PC-3 (cell line): ENCODE measurements at regions not wholly inside any gene's neighbourhood (a gene's known extent, or its start where the extent isn't known, plus 50 kb on each side); places are given as distances from the start of the nearest gene placed in this dataset.

ENCODE experiments used
- ATAC-seq: fragments of 200-7000 bp; cut with Tn5 transposase; 2 replicates; pipeline ENCODE4 v1.9.1; 2020; ENCODE audit warnings: mild to moderate bottlenecking, moderate library complexity
- BruUV-seq: library from RNA; stranded (reverse); fragments of 400-500 nt; replicated peaks from 2 replicates; lab custom pipeline; 2021; lab: Mats Ljungman, UMichigan
- CTCF ChIA-PET: fragments of 300-600 bp; sonication (Branson Sonifier 250); formaldehyde crosslinking; loops from one replicate; lab custom pipeline; 2022; ENCODE audit warnings: antibody characterized with exemption; lab: Charles Lee
- POLR2A ChIA-PET: fragments of 300-600 bp; sonication (Branson Sonifier 250); formaldehyde crosslinking; loops from one replicate; lab custom pipeline; 2022; ENCODE audit warnings: antibody characterized with exemption; ENCODE audit not compliant: unreplicated experiment; lab: Charles Lee
- DNase-seq: peaks from one replicate; pipeline ENCODE4 v3.0.0-alpha.2; 2015
- H2AFZ ChIP-seq: fragments of 300-600 bp; sonication (generic); 2 replicates; pipeline ENCODE4 v1.6.0; 2016; ENCODE audit warnings: antibody characterized with exemption, low read length
- H3F3A ChIP-seq: fragments of 300-600 bp; sonication (generic); one replicate; pipeline ENCODE4 v1.6.0; 2017; ENCODE audit warnings: antibody characterized with exemption, low read length, control low read depth, mild to moderate bottlenecking; ENCODE audit not compliant: unreplicated experiment
- H3K27ac ChIP-seq: fragments of 300-600 bp; sonication (generic); 2 replicates; pipeline ENCODE4 v1.5.1; 2016; ENCODE audit warnings: mild to moderate bottlenecking, low read length
- H3K27me3 ChIP-seq: fragments of 300-600 bp; sonication (generic); 2 replicates; pipeline ENCODE4 v1.6.1; 2016; ENCODE audit warnings: low read length, mixed read lengths
- H3K36me3 ChIP-seq: fragments of 300-600 bp; sonication (generic); 2 replicates; pipeline ENCODE4 v1.6.1; 2016; ENCODE audit warnings: low read depth, mixed run types, low read length, mixed read lengths
- H3K4me1 ChIP-seq: fragments of 300-600 bp; sonication (generic); 2 replicates; pipeline ENCODE4 v1.5.1; 2016; ENCODE audit warnings: low read length; ENCODE audit not compliant: insufficient read depth
- H3K4me2 ChIP-seq: fragments of 300-600 bp; sonication (generic); 2 replicates; pipeline ENCODE4 v1.6.0; 2016; ENCODE audit warnings: low read length
- H3K4me3 ChIP-seq: fragments of 300-600 bp; sonication (generic); 2 replicates; pipeline ENCODE4 v1.5.1; 2016; ENCODE audit warnings: mild to moderate bottlenecking, low read length, mixed read lengths
- H3K79me2 ChIP-seq: fragments of 300-600 bp; sonication (generic); 2 replicates; pipeline ENCODE4 v1.6.1; 2017; ENCODE audit warnings: low read length, mixed read lengths
- H3K9ac ChIP-seq: fragments of 300-600 bp; sonication (generic); 2 replicates; pipeline ENCODE4 v1.6.0; 2016; ENCODE audit warnings: mild to moderate bottlenecking, low read length
- H3K9me2 ChIP-seq: fragments of 300-600 bp; sonication (generic); replicated peaks from 2 replicates; pipeline ENCODE4 v1.6.1; 2016; ENCODE audit warnings: mixed run types, low read length, mixed read lengths
- H3K9me3 ChIP-seq: fragments of 300-600 bp; sonication (generic); 2 replicates; pipeline ENCODE4 v1.6.1; 2016; ENCODE audit warnings: low read length, mixed read lengths
- H4K20me1 ChIP-seq: fragments of 300-600 bp; sonication (generic); 2 replicates; pipeline ENCODE4 v1.6.1; 2016; ENCODE audit warnings: low read length, mixed read lengths
- CTCF ChIP-seq: fragments of 300-600 bp; sonication (generic); conservative IDR thresholded peaks from 2 replicates; pipeline ENCODE4 v1.5.1; 2017; ENCODE audit warnings: antibody characterized with exemption, low read depth, mild to moderate bottlenecking, low read length
- EZH2 ChIP-seq: fragments of 300-600 bp; sonication (generic); IDR thresholded peaks from one replicate; pipeline ENCODE4 v1.6.1; 2017; ENCODE audit warnings: antibody characterized with exemption, mild to moderate bottlenecking, low read length; ENCODE audit not compliant: unreplicated experiment
- EZH2phosphoT487 ChIP-seq: fragments of 300-600 bp; sonication (generic); IDR thresholded peaks from 2 replicates; pipeline ENCODE4 v1.6.1; 2018; ENCODE audit warnings: mild to moderate bottlenecking, antibody characterized with exemption, low read length, borderline replicate concordance
- intact Hi-C: fragments of 100-400 bp; cut with micrococcal nuclease; formaldehyde crosslinking; loops from 2 replicates; pipeline ENCODE4 v1.9.0; 2023

- no TSS peak for BruUV-seq
- Histone ChIP-seq H3F3A (no peaks in the 10 kb centered on the region), H4K20me1 (no peaks in the 10 kb centered on the region), H3K9ac (no peak overlapping the region), H3K4me1 (no peaks in the 10 kb centered on the region), H3K27me3 (no peaks in the 10 kb centered on the region), H3K9me3 (no peaks in the 10 kb centered on the region), H3K79me2 (no peaks in the 10 kb centered on the region), H2AFZ (no peak overlapping the region), H3K36me3 (no peaks in the 10 kb centered on the region), H3K27ac (no peak overlapping the region), H3K9me2 (no peaks in the 10 kb centered on the region), H3K4me2 (no peak overlapping the region), H3K4me3 (no peak overlapping the region)
- no peak for TF ChIP-seq EZH2
- no peak for TF ChIP-seq EZH2phosphoT487
- no peak for TF ChIP-seq CTCF
- ChIA-PET POLR2A (no interaction called here), CTCF (no interaction called here)
- intact Hi-C loops = no loop called here
- DNase-seq (no peak), ATAC-seq (no peak)
Measured at GRCh38 chr11:26828288-26828687, 106.4 kb upstream of the SLC5A12 start.

- intact Hi-C loops = no loop called here
- DNase-seq (no peak), ATAC-seq (no peak)
- Histone ChIP-seq H3K4me1 (no peaks in the 10 kb centered on the region), H3K9ac (no peak overlapping the region), H3K27ac (no peak overlapping the region), H2AFZ (no peak overlapping the region), H3K36me3 (no peaks in the 10 kb centered on the region), H3K9me2 (no peaks in the 10 kb centered on the region), H3K9me3 (no peaks in the 10 kb centered on the region), H3K27me3 (no peaks in the 10 kb centered on the region), H3K4me2 (no peak overlapping the region), H4K20me1 (no peaks in the 10 kb centered on the region), H3F3A (no peaks in the 10 kb centered on the region), H3K79me2 (no peaks in the 10 kb centered on the region), H3K4me3 (no peak overlapping the region)
- no peak for TF ChIP-seq EZH2
- ChIA-PET CTCF (no interaction called here), POLR2A (no interaction called here)
- BruUV-seq = no TSS peak
Measured at GRCh38 chr11:26830218-26830617, 108.4 kb upstream of the SLC5A12 start.

- no peaks in the 10 kb centered on the region for H3K36me3 ChIP-seq
- intact Hi-C loops = no loop called here
- H3K9ac ChIP-seq = no peak overlapping the region
- H3K27ac ChIP-seq = no peak overlapping the region
- no TSS peak for BruUV-seq
- POLR2A ChIA-PET = no interaction called here
- H3K9me2 ChIP-seq = no peaks in the 10 kb centered on the region
- DNase-seq (no peak), ATAC-seq (no peak)
- no peaks in the 10 kb centered on the region for H3F3A ChIP-seq
- no peak for TF ChIP-seq EZH2phosphoT487
- no peak for TF ChIP-seq CTCF
- no peak for TF ChIP-seq EZH2
- no peaks in the 10 kb centered on the region for H3K4me1 ChIP-seq
- no peaks in the 10 kb centered on the region for H4K20me1 ChIP-seq
- H3K9me3 ChIP-seq = no peaks in the 10 kb centered on the region
- no peak overlapping the region for H3K4me3 ChIP-seq
- no peak overlapping the region for H2AFZ ChIP-seq
- no peaks in the 10 kb centered on the region for H3K27me3 ChIP-seq
- CTCF ChIA-PET = no interaction called here
- H3K79me2 ChIP-seq = no peaks in the 10 kb centered on the region
- H3K4me2 ChIP-seq = no peak overlapping the region
Measured at GRCh38 chr11:26830757-26831156, 108.9 kb upstream of the SLC5A12 start.
